ENCODE measurements at regions not wholly inside any gene's neighbourhood (a gene's known extent, or its start where the extent isn't known, plus 50 kb on each side); places are given as distances from the start of the nearest gene placed in this dataset.

DNA sequence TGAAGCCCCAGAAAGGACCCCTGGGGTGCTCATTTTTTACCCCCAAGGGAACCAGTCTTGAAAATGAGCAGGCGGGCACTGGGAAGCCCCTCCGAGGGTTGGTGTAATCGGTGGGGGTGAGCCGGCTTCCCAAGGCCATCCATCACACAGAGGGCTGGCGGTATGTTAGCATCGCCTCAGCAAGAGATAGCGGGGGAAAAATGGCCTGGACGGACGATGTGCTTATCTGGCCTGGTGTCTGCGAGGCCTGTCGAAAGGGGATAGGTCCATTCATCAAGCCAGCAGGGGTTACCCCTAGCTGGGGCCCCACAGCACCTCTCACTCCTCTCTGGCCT lies 188.9 kb downstream of the IRF8 start:
- TF ChIP-seq, protein P1, sequence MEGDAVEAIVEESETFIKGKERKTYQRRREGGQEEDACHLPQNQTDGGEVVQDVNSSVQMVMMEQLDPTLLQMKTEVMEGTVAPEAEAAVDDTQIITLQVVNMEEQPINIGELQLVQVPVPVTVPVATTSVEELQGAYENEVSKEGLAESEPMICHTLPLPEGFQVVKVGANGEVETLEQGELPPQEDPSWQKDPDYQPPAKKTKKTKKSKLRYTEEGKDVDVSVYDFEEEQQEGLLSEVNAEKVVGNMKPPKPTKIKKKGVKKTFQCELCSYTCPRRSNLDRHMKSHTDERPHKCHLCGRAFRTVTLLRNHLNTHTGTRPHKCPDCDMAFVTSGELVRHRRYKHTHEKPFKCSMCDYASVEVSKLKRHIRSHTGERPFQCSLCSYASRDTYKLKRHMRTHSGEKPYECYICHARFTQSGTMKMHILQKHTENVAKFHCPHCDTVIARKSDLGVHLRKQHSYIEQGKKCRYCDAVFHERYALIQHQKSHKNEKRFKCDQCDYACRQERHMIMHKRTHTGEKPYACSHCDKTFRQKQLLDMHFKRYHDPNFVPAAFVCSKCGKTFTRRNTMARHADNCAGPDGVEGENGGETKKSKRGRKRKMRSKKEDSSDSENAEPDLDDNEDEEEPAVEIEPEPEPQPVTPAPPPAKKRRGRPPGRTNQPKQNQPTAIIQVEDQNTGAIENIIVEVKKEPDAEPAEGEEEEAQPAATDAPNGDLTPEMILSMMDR (IDR thresholded peaks at IDR 0.05; ENCODE audit: insufficient read depth, low read length, poor library complexity, severe bottlenecking) = no peak
- Histone ChIP-seq H3K27me3 (replicated peaks; ENCODE audit: control insufficient read depth, insufficient read depth, low read length) (no peaks in the 10 kb centered on the region), H3K4me3 (replicated peaks; ENCODE audit: low read depth, low read length) (no peak overlapping the region), H3K36me3 (ENCODE audit: control insufficient read depth, insufficient read depth, low read length) (no peaks in the 10 kb centered on the region)
- no peak for DNase-seq (ENCODE audit: extremely low read depth, insufficient read length)

GRCh38 chr16:86088287-86088686 lies 189.3 kb downstream of the IRF8 start:
- H3K36me3 ChIP-seq (ENCODE audit: control insufficient read depth, insufficient read depth, low read length) = no peaks in the 10 kb centered on the region
- no peak for DNase-seq (ENCODE audit: extremely low read depth, insufficient read length)
- no peaks in the 10 kb centered on the region for H3K27me3 ChIP-seq (replicated peaks; ENCODE audit: control insufficient read depth, insufficient read depth, low read length)
- TF ChIP-seq, protein P1 (IDR thresholded peaks at IDR 0.05; ENCODE audit: insufficient read depth, low read length, poor library complexity, severe bottlenecking) = no peak
- no peak overlapping the region for H3K4me3 ChIP-seq (replicated peaks; ENCODE audit: low read depth, low read length)

GRCh38 chr16:86088816-86089215 lies 189.9 kb downstream of the IRF8 start:
- no peak for DNase-seq (ENCODE audit: extremely low read depth, insufficient read length)
- no peak overlapping the region for H3K4me3 ChIP-seq (replicated peaks; ENCODE audit: low read depth, low read length)
- no peaks in the 10 kb centered on the region for H3K27me3 ChIP-seq (replicated peaks; ENCODE audit: control insufficient read depth, insufficient read depth, low read length)
- no peaks in the 10 kb centered on the region for H3K36me3 ChIP-seq (ENCODE audit: control insufficient read depth, insufficient read depth, low read length)
- TF ChIP-seq, protein P1 (IDR thresholded peaks at IDR 0.05; ENCODE audit: insufficient read depth, low read length, poor library complexity, severe bottlenecking) = no peak

GRCh38 chr16:86089334-86089900 lies 190.5 kb downstream of the IRF8 start:
- TF ChIP-seq, protein P1 (IDR thresholded peaks at IDR 0.05; ENCODE audit: insufficient read depth, low read length, poor library complexity, severe bottlenecking) = no peak
- H3K27me3 ChIP-seq (replicated peaks; ENCODE audit: control insufficient read depth, insufficient read depth, low read length) = no peaks in the 10 kb centered on the region
- no peaks in the 10 kb centered on the region for H3K36me3 ChIP-seq (ENCODE audit: control insufficient read depth, insufficient read depth, low read length)
- no peak for DNase-seq (ENCODE audit: extremely low read depth, insufficient read length)
- H3K4me3 ChIP-seq (replicated peaks; ENCODE audit: low read depth, low read length) = no peak overlapping the region

GRCh38 chr16:86089991-86090390 lies 191.0 kb downstream of the IRF8 start:
- no peaks in the 10 kb centered on the region for H3K36me3 ChIP-seq (ENCODE audit: control insufficient read depth, insufficient read depth, low read length)
- peak; percentile 25 for DNase-seq (ENCODE audit: extremely low read depth, insufficient read length)
- no peak overlapping the region; the same call in 1 of the 2 replicates for H3K4me3 ChIP-seq (replicated peaks; ENCODE audit: low read depth, low read length)
- TF ChIP-seq, protein P1 (IDR thresholded peaks at IDR 0.05; ENCODE audit: insufficient read depth, low read length, poor library complexity, severe bottlenecking) = no peak
- H3K27me3 ChIP-seq (replicated peaks; ENCODE audit: control insufficient read depth, insufficient read depth, low read length) = no peaks in the 10 kb centered on the region

All from GM06990 (cell line).